ENCODE measurements at regions not wholly inside any gene's neighbourhood (a gene's known extent, or its start where the extent isn't known, plus 50 kb on each side); places are given as distances from the start of the nearest gene placed in this dataset.
"Not testable (repeated sequence)": the region's sequence is repeated elsewhere in the genome, so short reads cannot be mapped to it uniquely, and the experiment has no call there.

DNA sequence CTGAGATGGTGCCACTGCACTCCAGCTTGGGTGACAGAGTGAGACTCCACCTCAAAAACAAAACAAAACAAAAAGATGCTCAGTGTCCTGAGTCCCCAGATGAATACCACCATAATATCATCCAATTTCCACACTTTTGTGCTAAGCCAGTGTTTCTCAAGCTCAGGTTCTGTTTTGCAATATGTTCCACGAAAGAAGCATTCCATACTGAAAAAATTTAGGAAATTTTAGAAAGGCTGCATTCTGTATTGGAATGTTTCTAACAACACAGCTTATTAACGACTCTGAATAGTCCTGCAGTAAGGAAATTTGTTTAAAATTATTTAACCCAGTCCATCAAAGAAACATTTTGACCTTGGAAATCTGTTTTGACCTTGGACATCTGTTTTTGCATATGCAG lies 142.4 kb downstream of the EPC1 start:
- H3K4me3 ChIP-seq (ENCODE audit: low read depth, low read length), result no peak overlapping the region
- CTCF ChIA-PET, result interaction anchor here (5.0 kb wide), 1 partner anchor 14 kb away, joined by 32 read pairs; no protein-coding TSS in a partner anchor
- TF ChIP-seq, protein P1, sequence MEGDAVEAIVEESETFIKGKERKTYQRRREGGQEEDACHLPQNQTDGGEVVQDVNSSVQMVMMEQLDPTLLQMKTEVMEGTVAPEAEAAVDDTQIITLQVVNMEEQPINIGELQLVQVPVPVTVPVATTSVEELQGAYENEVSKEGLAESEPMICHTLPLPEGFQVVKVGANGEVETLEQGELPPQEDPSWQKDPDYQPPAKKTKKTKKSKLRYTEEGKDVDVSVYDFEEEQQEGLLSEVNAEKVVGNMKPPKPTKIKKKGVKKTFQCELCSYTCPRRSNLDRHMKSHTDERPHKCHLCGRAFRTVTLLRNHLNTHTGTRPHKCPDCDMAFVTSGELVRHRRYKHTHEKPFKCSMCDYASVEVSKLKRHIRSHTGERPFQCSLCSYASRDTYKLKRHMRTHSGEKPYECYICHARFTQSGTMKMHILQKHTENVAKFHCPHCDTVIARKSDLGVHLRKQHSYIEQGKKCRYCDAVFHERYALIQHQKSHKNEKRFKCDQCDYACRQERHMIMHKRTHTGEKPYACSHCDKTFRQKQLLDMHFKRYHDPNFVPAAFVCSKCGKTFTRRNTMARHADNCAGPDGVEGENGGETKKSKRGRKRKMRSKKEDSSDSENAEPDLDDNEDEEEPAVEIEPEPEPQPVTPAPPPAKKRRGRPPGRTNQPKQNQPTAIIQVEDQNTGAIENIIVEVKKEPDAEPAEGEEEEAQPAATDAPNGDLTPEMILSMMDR (IDR thresholded peaks at IDR 0.05; ENCODE audit: insufficient read depth, low read length, missing control alignments), result no peak
- DNase-seq (ENCODE audit: low read depth, low spot score), result no peak
- POLR2A ChIA-PET, result interaction anchor here (0.5 kb wide), 1 partner anchor 1476 kb away, joined by 3 read pairs; no protein-coding TSS in a partner anchor

DNA sequence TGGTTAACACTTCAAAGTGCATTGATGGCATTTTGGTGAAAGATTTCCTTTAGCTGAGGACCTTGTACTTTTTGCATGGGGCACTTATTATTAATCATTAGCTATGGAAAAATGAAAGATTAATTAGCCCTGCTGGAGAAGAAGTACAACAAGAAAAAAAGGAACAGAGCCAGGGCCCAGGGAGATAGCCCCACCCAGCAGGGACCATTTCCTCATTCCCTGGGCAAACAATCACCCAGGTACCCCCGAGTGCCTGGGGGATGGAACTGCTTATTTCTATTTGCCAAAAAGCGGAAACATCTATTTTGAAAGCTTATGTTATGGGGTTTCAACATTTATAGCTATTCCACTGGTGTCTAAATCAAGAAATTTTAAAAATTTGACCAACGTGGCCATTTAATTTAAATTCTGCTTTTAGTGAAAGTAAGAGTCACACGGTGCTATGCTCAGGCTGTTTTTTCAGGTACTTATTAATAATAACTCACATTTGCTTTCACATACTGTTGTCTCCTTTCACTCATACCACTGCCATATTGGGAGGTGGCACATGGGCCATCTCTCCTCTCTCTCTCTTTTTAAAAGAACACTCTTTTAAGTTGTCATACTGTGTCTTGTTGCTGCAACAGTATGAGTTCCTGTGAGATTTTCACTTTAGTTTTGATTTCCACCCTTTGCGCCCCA lies 143.6 kb upstream of the KIF5B start:
- no peak overlapping the region for H3K4me3 ChIP-seq (ENCODE audit: low read depth, low read length)
- ChIA-PET CTCF (interaction anchor here (1.6 to 4.5 kb wide), 5 partner anchors 8 to 169 kb away, joined by 4 to 37 read pairs (median 6); no protein-coding TSS in a partner anchor), POLR2A (no interaction called here)
- no peak for DNase-seq (ENCODE audit: low read depth, low spot score)
- TF ChIP-seq, protein P1 (IDR thresholded peaks at IDR 0.05; ENCODE audit: insufficient read depth, low read length, missing control alignments), result no peak

DNA sequence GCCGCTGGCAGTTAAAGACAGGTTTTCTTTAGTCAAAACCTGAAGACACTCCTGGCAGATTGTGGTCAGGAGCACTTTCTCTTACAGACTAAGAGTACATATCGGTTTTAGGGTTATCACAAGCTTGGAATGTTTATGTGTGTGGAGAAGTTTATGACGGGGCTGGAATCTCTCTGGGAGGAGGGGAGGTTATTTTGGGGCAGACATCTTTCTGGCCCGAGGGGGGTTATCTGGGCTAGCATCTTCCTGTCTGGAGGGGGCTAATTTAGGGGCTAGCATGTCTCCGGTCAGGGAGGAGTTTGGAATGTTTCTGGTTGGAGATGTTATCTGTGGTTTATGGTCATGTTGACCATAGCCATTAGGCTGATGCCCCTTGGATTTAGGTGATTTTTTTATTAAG lies 141.2 kb upstream of the KIF5B start:
- TF ChIP-seq, protein P1 (IDR thresholded peaks at IDR 0.05; ENCODE audit: insufficient read depth, low read length, missing control alignments), result no peak
- no peak for DNase-seq (ENCODE audit: low read depth, low spot score)
- H3K4me3 ChIP-seq (ENCODE audit: low read depth, low read length), result no peak overlapping the region
- POLR2A ChIA-PET, result no interaction called here
- CTCF ChIA-PET, result interaction anchor here (0.9 to 4.5 kb wide), 4 partner anchors 9 to 145 kb away, joined by 3 to 37 read pairs (median 6); no protein-coding TSS in a partner anchor

DNA sequence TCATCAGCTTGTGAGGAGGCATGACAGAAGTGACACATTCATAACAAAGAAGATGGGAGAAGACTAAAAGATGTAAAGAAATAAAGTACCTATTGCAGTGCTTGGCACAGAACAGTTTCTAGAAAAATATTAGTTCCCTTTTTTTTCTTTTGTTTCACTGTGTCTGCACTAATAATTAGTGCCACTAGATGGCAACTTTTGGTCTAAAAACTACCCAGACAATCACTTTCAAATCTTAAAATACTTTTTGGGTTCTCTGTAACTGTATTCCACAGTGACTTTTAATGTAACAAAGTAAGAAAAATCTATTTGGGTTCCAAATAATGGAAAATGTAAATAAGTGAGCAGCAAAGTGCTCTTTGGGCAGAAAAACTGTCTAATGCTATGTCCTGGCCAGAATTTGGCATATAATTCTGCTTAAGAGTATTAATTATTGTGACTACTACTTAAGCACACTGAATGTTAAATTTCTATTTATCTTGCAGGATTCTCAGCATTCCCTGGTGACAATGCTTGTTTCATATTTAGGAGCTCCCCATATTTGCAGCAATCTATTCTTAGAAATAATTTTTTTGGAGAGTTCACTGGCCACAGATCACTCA lies 134.8 kb upstream of the KIF5B start:
- ChIA-PET POLR2A (no interaction called here), CTCF (interaction anchor here (0.8 to 5.8 kb wide), 28 partner anchors 8 to 962 kb away, joined by 3 to 39 read pairs (median 5); no protein-coding TSS in a partner anchor)
- H3K4me3 ChIP-seq (ENCODE audit: low read depth, low read length), result no peak overlapping the region
- no peak for DNase-seq (ENCODE audit: low read depth, low spot score)
- TF ChIP-seq, protein P1 (IDR thresholded peaks at IDR 0.05; ENCODE audit: insufficient read depth, low read length, missing control alignments), result peak; percentile 45

DNA sequence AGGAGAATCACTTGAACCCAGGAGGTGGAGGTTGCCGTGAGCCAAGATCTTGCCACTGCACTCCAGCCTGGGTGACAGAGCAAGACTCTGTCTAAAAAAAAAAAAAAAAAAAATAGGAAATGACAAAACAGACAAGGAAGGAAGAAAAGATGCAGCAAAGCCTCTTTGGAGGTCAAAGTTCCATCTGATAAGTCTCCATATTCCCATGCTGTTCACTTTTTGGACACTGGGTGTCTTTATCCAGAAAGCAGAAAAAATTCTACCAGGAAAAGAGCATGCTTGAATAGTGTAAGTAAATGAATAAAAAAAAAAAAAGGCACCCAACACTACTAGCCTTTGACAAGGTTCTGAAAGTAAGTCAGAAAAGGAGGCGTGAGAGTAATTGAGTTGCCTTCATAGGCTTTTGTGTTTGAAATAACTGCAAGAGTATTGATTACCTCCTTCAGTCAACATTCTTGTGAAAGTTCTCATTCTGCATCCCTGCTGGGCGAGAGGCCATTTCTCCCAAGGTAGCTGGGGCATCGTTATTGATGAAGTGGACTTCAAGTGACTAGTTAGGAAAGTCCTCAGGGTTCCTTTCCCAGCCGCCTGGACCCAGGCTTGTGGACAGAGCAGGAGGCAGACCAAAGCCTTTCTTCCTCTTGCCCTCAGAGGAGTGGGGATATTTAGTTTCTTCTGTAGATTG lies 133.3 kb upstream of the KIF5B start:
- TF ChIP-seq, protein P1 (IDR thresholded peaks at IDR 0.05; ENCODE audit: insufficient read depth, low read length, missing control alignments), result peak; percentile 23
- DNase-seq (ENCODE audit: low read depth, low spot score), result no peak
- POLR2A ChIA-PET, result no interaction called here
- no peak overlapping the region for H3K4me3 ChIP-seq (ENCODE audit: low read depth, low read length)
- CTCF ChIA-PET, result interaction anchor here (0.6 to 5.8 kb wide), 13 partner anchors 9 to 185 kb away, joined by 3 to 39 read pairs (median 8); no protein-coding TSS in a partner anchor

DNA sequence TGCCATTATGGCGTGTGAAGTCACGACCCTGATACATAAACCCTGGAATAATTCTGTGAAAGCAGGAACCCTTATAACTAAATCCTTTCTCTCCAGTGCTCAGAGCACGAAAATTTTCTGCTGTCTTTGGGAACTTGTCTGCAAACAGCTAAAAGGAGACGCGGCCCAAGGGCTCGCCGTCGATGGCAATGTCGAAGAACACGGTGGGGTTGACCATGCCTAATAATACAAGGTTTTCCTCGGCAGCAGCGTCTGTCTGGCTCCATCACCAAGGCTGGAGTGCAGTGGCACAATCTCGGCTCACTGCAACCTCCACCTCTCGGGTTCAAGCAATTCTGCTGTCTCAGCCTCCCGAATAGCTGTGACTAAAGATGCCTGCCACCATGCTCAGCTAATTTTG lies 132.4 kb upstream of the KIF5B start:
- CTCF ChIA-PET, result interaction anchor here (0.6 to 5.8 kb wide), 4 partner anchors 10 to 65 kb away, joined by 3 to 39 read pairs (median 34); no protein-coding TSS in a partner anchor
- H3K4me3 ChIP-seq (ENCODE audit: low read depth, low read length); POLR2A ChIA-PET: not testable (repeated sequence)

More for the DNA sequence above, 132.4 kb upstream of the KIF5B start:
- DNase-seq (ENCODE audit: low read depth, low spot score), result not testable (repeated sequence)

Data from AG04449 (cell line).